Smooth muscle cell of the brain vasculature (primary cell): ENCODE measurements at regions not wholly inside any gene's neighbourhood (a gene's known extent, or its start where the extent isn't known, plus 50 kb on each side); places are given as distances from the start of the nearest gene placed in this dataset.
A peak's percentile ranks its signal among the peaks of the same experiment; 100 is the strongest.
"Not testable (repeated sequence)": the region's sequence is repeated elsewhere in the genome, so short reads cannot be mapped to it uniquely, and the experiment has no call there.

Experiments used
- DNase-seq: peaks from one replicate; pipeline ENCODE4 v3.0.0-alpha.2; 2012; ENCODE audit warnings: low read depth, low spot score

GRCh38 chr10:94223702-94224370 is 138.9 kb downstream of the NOC3L start:
- no peak for DNase-seq

- no peak for DNase-seq
Measured at GRCh38 chr10:94224656-94225055, 138.1 kb downstream of the NOC3L start.

- DNase-seq = no peak
Measured at GRCh38 chr10:94225589-94225988, 137.2 kb downstream of the NOC3L start.

GRCh38 chr10:94230134-94230785 is 132.5 kb downstream of the NOC3L start:
- DNase-seq = no peak

GRCh38 chr10:94232711-94233383 is 129.9 kb downstream of the NOC3L start:
- peak; percentile 17 for DNase-seq

GRCh38 chr10:94235461-94235860 is 127.3 kb downstream of the NOC3L start:
- peak; percentile 57 for DNase-seq

GRCh38 chr10:94238006-94238617 is 124.6 kb downstream of the NOC3L start:
- DNase-seq = no peak

GRCh38 chr10:94239696-94240095 is 123.0 kb downstream of the NOC3L start:
- DNase-seq = no peak

- DNase-seq = no peak
Measured at GRCh38 chr10:94240491-94240890, 122.2 kb downstream of the NOC3L start.

GRCh38 chr10:94240901-94241300 is 121.8 kb downstream of the NOC3L start:
- DNase-seq = no peak

GRCh38 chr10:94251098-94251497 is 111.6 kb downstream of the NOC3L start:
- DNase-seq = no peak

GRCh38 chr10:94251568-94251967 is 111.2 kb downstream of the NOC3L start:
- no peak for DNase-seq

- not testable (repeated sequence) for DNase-seq
Measured at GRCh38 chr10:94257407-94257806, 105.3 kb downstream of the NOC3L start.

- DNase-seq = no peak
Measured at GRCh38 chr10:94260455-94260854, 102.3 kb downstream of the NOC3L start.

GRCh38 chr10:94264085-94264484 is 98.7 kb downstream of the NOC3L start:
- DNase-seq = no peak

GRCh38 chr10:94266091-94266490 is 96.6 kb downstream of the NOC3L start:
- DNase-seq = no peak

GRCh38 chr10:94268652-94269051 is 94.1 kb downstream of the NOC3L start:
- DNase-seq = no peak

GRCh38 chr10:94274142-94274787 is 88.5 kb downstream of the NOC3L start:
- DNase-seq = no peak

GRCh38 chr10:94276140-94276539 is 86.6 kb downstream of the NOC3L start:
- DNase-seq = no peak

GRCh38 chr10:94277450-94277849 is 85.3 kb downstream of the NOC3L start:
- DNase-seq = no peak

- DNase-seq = no peak
Measured at GRCh38 chr10:94279835-94280709, 82.7 kb downstream of the NOC3L start.
